Coronary artery (tissue), 2 donors: ENCODE measurements at regions not wholly inside any gene's neighbourhood (a gene's known extent, or its start where the extent isn't known, plus 50 kb on each side); places are given as distances from the start of the nearest gene placed in this dataset.

ENCODE experiments used
- DNase-seq: peaks from one replicate; pipeline ENCODE4 v3.0.0-alpha.2; 2017; ENCODE audit warnings: low spot score
- H3K27ac ChIP-seq, 2 donors: fragments of 200-600 bp; sonication (generic); one replicate each; pipeline ENCODE4 v1.5.1; 2016 to 2019
- H3K4me3 ChIP-seq: fragments of 200-600 bp; sonication (generic); 2 replicates; pipeline ENCODE4 v1.5.1; 2016; ENCODE audit warnings: mild to moderate bottlenecking, moderate library complexity
- CTCF ChIP-seq: fragments of 200-600 bp; sonication (generic); IDR thresholded peaks from one replicate; pipeline ENCODE4 v1.5.1; 2019; ENCODE audit warnings: antibody characterized with exemption

- no peak for DNase-seq
- Histone ChIP-seq H3K4me3 (no peak overlapping the region), H3K27ac (no peak overlapping the region)
- no peak for TF ChIP-seq CTCF
These were observed 200.8 kb upstream of the CHD6 start for GRCh38 chr20:41818991-41819390.

GRCh38 chr20:41818369-41818768, 200.2 kb upstream of the CHD6 start:
- no peak for DNase-seq
- Histone ChIP-seq H3K4me3 (no peak overlapping the region), H3K27ac (no peak overlapping the region)
- no peak for TF ChIP-seq CTCF

DNA sequence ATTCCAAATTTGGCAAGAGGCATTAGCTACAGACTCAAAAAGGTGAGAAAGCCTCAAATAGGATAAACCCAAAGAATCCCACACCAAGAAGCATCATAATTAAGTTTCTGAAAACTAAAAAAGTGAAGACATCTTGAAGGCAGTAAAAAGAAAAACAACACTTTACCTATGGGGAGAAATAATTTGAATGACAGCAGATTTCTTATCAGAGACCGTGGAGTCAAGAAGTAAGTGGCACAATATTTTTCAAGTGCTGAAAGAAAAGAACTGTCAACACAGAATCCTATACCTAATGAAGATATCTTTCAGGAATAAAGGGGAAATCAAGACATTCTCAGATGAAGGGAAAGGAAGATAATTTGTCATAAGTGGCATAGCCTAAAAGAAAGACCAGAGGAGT, 193.3 kb upstream of the CHD6 start:
- TF ChIP-seq CTCF: no peak
- Histone ChIP-seq H3K27ac (no peak overlapping the region), H3K4me3 (no peak overlapping the region)
- no peak for DNase-seq

- TF ChIP-seq CTCF: no peak
- H3K27ac ChIP-seq: no peak overlapping the region
- no peak overlapping the region for H3K4me3 ChIP-seq
- DNase-seq: no peak
These were observed 181.9 kb upstream of the CHD6 start for GRCh38 chr20:41800040-41800439.

DNA sequence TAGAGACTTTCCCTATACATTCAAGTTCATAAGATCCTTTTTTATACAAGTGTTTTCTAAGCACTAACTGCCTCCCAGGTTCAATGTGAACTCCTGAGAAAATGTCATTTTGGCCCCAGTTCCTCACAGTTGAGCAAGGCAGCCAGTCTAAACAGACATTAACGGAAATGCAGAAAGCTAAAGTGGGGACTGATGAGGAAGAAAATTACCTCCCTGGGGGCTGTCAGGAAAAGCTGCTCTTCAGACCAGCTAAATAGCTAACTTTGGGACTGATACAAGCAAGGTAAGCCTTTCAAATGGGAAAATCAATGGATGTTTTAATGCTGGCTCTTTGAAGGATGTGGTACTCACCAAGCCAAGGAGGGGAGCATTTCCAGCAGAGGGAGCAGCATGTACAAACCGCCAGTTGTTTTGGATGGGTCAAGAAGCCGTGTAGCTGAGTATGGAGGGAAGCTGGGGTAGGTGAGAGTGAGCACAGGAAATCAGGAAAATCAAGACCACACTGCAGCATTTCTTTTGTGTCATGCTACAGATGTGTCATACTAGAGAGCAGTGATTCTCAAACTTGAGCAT, 180.8 kb upstream of the CHD6 start:
- H3K27ac ChIP-seq: no peak overlapping the region
- no peak overlapping the region for H3K4me3 ChIP-seq
- no peak for TF ChIP-seq CTCF
- no peak for DNase-seq

DNA sequence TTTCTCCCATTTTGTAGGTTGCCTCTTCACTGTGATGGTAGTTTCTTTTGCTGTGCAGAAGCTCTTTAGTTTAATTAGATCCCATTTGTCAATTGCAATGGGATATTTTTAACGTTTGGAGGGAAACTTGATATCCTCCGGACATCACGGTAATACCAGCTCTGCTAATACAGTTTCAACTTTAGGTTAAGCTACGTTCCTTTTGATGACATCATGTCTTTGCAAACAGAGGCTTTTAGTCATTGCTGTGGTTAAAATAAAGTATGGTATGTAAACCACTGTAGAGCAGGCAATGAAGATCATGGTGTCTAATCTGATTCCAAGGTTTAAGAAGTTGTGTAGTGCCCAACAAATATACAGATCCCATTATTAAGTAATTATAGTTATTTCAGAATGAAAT, 168.0 kb upstream of the CHD6 start:
- Histone ChIP-seq H3K4me3 (no peak overlapping the region), H3K27ac (no peak overlapping the region)
- no peak for DNase-seq
- TF ChIP-seq CTCF: no peak

DNA sequence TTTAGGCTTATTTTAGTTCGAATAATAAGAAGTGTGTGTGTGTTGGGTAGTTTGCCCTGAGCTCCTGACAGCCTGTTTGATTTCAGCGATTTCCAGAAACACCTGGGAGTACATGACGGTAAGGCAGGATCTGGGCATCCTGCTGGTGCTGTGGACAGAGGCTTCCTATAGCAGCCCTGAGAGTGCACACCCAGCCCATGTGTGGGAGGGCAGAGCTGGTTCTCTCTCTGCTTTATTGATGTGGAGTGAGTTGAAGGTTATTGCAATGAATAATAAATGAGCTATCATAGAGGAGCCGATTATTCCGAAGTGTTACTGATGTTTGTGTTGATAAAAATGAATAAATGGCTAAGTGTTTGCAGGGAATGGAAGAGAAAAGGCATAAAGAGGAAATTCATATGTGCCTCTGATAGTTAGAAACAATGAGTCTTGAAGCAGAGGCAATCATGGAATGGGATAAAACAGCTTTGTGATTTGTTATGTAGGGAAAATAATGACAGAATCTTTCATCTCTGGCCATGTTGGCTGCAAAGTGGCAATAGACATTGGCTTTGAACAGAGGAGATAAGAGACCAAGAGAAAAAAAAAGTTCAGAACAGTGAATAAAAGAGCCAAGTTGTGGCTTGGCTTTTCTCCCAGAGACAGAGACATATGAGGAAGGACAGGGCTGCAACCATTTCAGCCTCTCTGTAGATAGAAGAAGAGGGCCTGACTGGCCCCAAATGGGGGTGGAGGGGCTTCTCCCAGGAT, 166.2 kb upstream of the CHD6 start:
- TF ChIP-seq CTCF: no peak
- H3K4me3 ChIP-seq: no peak overlapping the region
- no peak overlapping the region for H3K27ac ChIP-seq
- DNase-seq: no peak
